ENCODE measurements at regions not wholly inside any gene's neighbourhood (a gene's known extent, or its start where the extent isn't known, plus 50 kb on each side); places are given as distances from the start of the nearest gene placed in this dataset.

GRCh38 chr9:115941561-115942315 lies 211.9 kb upstream of the PAPPA start:
- no peak for TF ChIP-seq CTCF (conservative IDR thresholded peaks at IDR 0.05; ENCODE audit: low read length)
- TF ChIP-seq EZH2phosphoT487 (IDR thresholded peaks at IDR 0.05; ENCODE audit: borderline replicate concordance) = no peak

Measured in Loucy (cell line).